Stimulated activated memory B cell treated with anti-CD40 and anti-IgM and Interleukin-4, amounts not matched to agents 10 μg/mL and 1 μg/mL and 100 μg/mL, for 72 hours (primary cell): ENCODE measurements at regions not wholly inside any gene's neighbourhood (a gene's known extent, or its start where the extent isn't known, plus 50 kb on each side); places are given as distances from the start of the nearest gene placed in this dataset.

Experiments
- ATAC-seq: fragments of 150-1000 bp; cut with Tn5 transposase; 2 replicates; pipeline ENCODE4 v1.10.0; 2021
- H3K27ac Mint-ChIP-seq: one replicate; pipeline ENCODE4 v1.8.0; 2022; ENCODE audit warnings: mild to moderate bottlenecking, mixed read lengths
- H3K27me3 Mint-ChIP-seq: one replicate; pipeline ENCODE4 v1.8.0; 2022; ENCODE audit warnings: mixed read lengths
- H3K36me3 Mint-ChIP-seq: one replicate; pipeline ENCODE4 v1.8.0; 2022; ENCODE audit warnings: mixed read lengths
- H3K4me1 Mint-ChIP-seq: one replicate; pipeline ENCODE4 v1.8.0; 2022; ENCODE audit warnings: mixed read lengths
- H3K4me3 Mint-ChIP-seq: one replicate; pipeline ENCODE4 v1.8.0; 2022; ENCODE audit warnings: mild to moderate bottlenecking, moderate library complexity, mixed read lengths
- H3K9me3 Mint-ChIP-seq: one replicate; pipeline ENCODE4 v1.8.0; 2022; ENCODE audit warnings: mixed read lengths

- H3K9me3 Mint-ChIP-seq, result no peaks in the 10 kb centered on the region
- no peaks in the 10 kb centered on the region for H3K27me3 Mint-ChIP-seq
- H3K4me3 Mint-ChIP-seq, result no peak overlapping the region
- no peaks in the 10 kb centered on the region for H3K36me3 Mint-ChIP-seq
- no peak for ATAC-seq
- H3K4me1 Mint-ChIP-seq, result no peaks in the 10 kb centered on the region
- no peak overlapping the region for H3K27ac Mint-ChIP-seq
These were observed 87.2 kb downstream of the FAT3 start for GRCh38 chr11:92311616-92312449.

- Mint-ChIP-seq H3K9me3 (no peaks in the 10 kb centered on the region), H3K27ac (no peak overlapping the region), H3K4me3 (no peak overlapping the region), H3K36me3 (no peaks in the 10 kb centered on the region), H3K27me3 (no peaks in the 10 kb centered on the region), H3K4me1 (no peaks in the 10 kb centered on the region)
- no peak for ATAC-seq
These were observed 89.2 kb downstream of the FAT3 start for GRCh38 chr11:92313784-92314183.

DNA sequence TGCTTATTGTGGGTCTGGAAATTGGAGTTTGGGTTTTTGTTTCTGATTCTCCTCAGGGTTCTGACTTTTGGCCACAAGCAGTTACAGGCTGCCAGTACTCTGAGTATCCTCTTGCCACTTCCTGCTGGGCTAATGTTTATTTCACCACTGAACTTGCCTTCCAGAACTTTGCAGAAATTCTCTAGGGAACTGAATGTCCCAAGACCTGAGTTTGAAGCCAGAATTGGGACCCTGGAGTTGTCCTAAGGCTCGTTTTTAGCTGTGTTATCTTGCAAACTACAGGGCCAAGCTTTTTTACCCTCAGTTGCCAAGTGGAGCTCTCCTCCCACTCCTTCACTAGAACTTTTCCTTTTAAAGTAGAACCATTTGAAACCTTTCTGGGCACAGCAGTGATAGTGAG, 89.9 kb downstream of the FAT3 start:
- no peak for ATAC-seq

DNA sequence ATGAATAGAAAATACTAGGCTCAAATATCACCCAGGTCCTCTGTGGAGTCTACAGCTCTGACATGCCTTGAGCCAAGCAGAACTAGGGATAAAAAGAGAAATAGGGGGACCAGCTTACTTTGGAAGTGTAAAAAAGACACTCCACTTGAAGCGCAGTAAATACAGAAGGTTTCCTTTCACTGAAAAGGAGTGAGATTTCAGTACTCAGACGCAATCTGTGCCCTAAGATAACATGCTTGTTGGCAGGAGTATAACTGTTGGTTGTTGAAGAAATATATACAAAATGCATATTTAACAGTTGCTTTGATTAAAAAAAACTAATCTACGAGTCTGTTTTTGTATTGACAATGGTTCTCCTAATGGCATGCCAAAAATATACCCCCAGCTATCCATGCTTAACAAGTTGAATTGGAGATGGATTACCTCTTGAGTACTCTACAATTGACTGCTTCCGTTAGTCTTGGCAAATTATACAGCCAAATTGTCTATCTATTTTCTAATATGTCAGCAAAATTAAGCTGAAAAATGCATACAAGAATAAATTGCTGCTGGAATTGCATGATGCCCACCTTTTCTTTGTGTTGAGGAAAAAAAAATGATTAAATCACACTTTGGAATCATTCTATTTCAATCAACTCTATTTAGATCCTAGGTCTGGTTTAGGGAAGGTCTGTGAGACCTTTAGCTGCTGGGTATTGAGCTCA, 91.6 kb downstream of the FAT3 start:
- H3K9me3 Mint-ChIP-seq, result no peaks in the 10 kb centered on the region
- H3K27ac Mint-ChIP-seq, result no peak overlapping the region
- H3K36me3 Mint-ChIP-seq, result no peaks in the 10 kb centered on the region
- no peaks in the 10 kb centered on the region for H3K4me1 Mint-ChIP-seq
- no peak overlapping the region for H3K4me3 Mint-ChIP-seq
- H3K27me3 Mint-ChIP-seq, result no peaks in the 10 kb centered on the region
- ATAC-seq, result no peak

More for the DNA sequence above, 89.9 kb downstream of the FAT3 start:
- Mint-ChIP-seq H3K27ac (no peak overlapping the region), H3K36me3 (no peaks in the 10 kb centered on the region), H3K27me3 (no peaks in the 10 kb centered on the region), H3K4me3 (no peak overlapping the region), H3K9me3 (no peaks in the 10 kb centered on the region), H3K4me1 (no peaks in the 10 kb centered on the region)

DNA sequence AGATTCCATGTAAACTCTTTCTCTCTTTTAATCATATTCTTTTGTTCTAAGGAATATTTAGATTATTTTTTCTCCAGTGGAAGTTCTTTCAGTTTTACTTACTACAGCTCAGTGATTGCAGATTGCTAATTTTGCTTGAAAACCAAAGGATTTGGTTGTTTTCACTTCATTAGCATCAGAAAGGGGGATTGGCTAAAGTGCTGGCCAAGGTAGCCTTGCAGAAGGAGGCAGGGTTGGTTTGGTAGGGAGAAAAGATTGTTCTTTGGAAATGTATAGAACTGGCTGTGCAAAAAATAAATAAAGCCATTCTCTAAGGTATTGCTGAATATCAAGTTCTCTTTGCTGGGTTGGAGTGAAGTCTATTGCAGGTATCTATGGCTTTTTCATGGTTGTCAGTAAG, 92.6 kb downstream of the FAT3 start:
- no peaks in the 10 kb centered on the region for H3K4me1 Mint-ChIP-seq
- H3K36me3 Mint-ChIP-seq, result no peaks in the 10 kb centered on the region
- no peaks in the 10 kb centered on the region for H3K9me3 Mint-ChIP-seq
- H3K4me3 Mint-ChIP-seq, result no peak overlapping the region
- no peaks in the 10 kb centered on the region for H3K27me3 Mint-ChIP-seq
- no peak for ATAC-seq
- H3K27ac Mint-ChIP-seq, result no peak overlapping the region

- Mint-ChIP-seq H3K36me3 (no peaks in the 10 kb centered on the region), H3K27ac (no peak overlapping the region), H3K4me3 (no peak overlapping the region), H3K9me3 (no peaks in the 10 kb centered on the region), H3K4me1 (no peaks in the 10 kb centered on the region), H3K27me3 (no peaks in the 10 kb centered on the region)
- ATAC-seq, result no peak
These were observed 93.1 kb downstream of the FAT3 start for GRCh38 chr11:92317721-92318120.

GRCh38 chr11:92322225-92322624, 97.6 kb downstream of the FAT3 start:
- no peaks in the 10 kb centered on the region for H3K27me3 Mint-ChIP-seq
- no peak overlapping the region for H3K4me3 Mint-ChIP-seq
- no peaks in the 10 kb centered on the region for H3K36me3 Mint-ChIP-seq
- H3K9me3 Mint-ChIP-seq, result no peaks in the 10 kb centered on the region
- no peak overlapping the region for H3K27ac Mint-ChIP-seq
- H3K4me1 Mint-ChIP-seq, result no peaks in the 10 kb centered on the region
- ATAC-seq, result no peak

DNA sequence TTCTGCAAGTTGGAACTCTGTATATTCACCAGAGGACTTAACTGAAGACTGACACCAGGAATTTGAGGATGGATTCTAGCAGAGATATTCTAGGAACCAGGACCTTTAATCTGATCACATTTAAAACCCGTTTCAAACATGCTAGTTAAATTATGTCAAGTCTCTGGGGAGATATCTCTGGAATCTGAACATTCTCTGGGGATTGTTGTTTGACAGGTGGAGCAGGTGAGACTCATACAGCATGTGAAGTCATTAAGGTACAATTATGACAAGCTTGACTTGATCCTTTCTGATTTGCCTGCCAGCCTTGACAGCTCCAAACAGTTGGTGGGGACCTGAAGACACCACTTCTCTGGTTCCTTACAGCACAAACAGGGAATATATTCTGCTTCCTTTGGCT, 100.3 kb downstream of the FAT3 start:
- ATAC-seq, result no peak
- no peak overlapping the region for H3K4me3 Mint-ChIP-seq
- no peaks in the 10 kb centered on the region for H3K36me3 Mint-ChIP-seq
- H3K9me3 Mint-ChIP-seq, result no peaks in the 10 kb centered on the region
- H3K27ac Mint-ChIP-seq, result no peak overlapping the region
- H3K4me1 Mint-ChIP-seq, result no peaks in the 10 kb centered on the region
- H3K27me3 Mint-ChIP-seq, result no peaks in the 10 kb centered on the region

DNA sequence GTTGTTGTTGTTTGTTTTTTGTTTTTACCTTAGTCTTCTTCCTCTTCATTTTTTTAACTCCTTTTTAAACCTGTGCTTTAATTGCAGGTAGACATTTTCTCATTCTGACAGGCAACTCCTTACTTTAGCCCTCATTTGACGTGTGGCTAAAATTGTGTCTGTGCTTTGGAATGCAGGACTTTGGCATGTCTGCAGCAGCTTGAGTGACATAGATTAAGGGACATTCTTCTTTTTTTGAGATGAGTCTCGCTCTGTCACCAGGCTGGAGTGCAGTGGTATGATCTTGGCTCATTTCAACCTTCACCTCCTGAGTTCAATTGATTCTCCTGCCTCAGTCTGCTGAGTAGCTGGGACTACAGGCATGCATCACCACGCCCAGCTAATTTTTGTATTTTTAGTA, 100.8 kb downstream of the FAT3 start:
- no peak for ATAC-seq
- Mint-ChIP-seq H3K4me3 (no peak overlapping the region), H3K4me1 (no peaks in the 10 kb centered on the region), H3K27ac (no peak overlapping the region), H3K27me3 (no peaks in the 10 kb centered on the region), H3K9me3 (no peaks in the 10 kb centered on the region), H3K36me3 (no peaks in the 10 kb centered on the region)

DNA sequence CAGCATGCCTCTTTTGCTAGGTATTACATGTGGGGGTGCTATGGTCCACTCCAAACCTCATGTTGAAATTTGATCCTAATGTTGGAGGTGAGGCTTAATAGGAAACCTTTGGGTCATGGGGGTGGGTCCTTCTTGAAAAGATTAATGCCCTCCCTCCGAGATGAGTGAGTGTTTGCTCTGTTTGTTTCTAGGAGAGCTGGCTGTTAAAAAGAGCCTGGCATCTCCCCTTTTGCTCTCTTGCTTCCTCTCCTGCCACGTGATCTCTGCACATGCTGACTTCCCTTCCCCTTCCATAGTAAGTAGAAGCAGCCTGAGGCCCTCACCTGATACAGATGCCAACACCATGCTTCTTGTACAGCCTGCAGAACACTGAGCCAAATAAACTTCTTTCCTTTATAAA, 104.5 kb downstream of the FAT3 start:
- Mint-ChIP-seq H3K9me3 (no peaks in the 10 kb centered on the region), H3K4me3 (no peak overlapping the region), H3K4me1 (no peaks in the 10 kb centered on the region), H3K27ac (no peak overlapping the region), H3K27me3 (no peaks in the 10 kb centered on the region), H3K36me3 (no peaks in the 10 kb centered on the region)
- no peak for ATAC-seq

- H3K27me3 Mint-ChIP-seq, result no peaks in the 10 kb centered on the region
- no peak overlapping the region for H3K4me3 Mint-ChIP-seq
- H3K4me1 Mint-ChIP-seq, result no peaks in the 10 kb centered on the region
- no peak for ATAC-seq
- H3K36me3 Mint-ChIP-seq, result no peaks in the 10 kb centered on the region
- no peaks in the 10 kb centered on the region for H3K9me3 Mint-ChIP-seq
- no peak overlapping the region for H3K27ac Mint-ChIP-seq
These were observed 105.0 kb downstream of the FAT3 start for GRCh38 chr11:92329646-92330045.

GRCh38 chr11:92330114-92330513, 105.5 kb downstream of the FAT3 start:
- no peak for ATAC-seq
- no peak overlapping the region for H3K27ac Mint-ChIP-seq
- no peaks in the 10 kb centered on the region for H3K27me3 Mint-ChIP-seq

DNA sequence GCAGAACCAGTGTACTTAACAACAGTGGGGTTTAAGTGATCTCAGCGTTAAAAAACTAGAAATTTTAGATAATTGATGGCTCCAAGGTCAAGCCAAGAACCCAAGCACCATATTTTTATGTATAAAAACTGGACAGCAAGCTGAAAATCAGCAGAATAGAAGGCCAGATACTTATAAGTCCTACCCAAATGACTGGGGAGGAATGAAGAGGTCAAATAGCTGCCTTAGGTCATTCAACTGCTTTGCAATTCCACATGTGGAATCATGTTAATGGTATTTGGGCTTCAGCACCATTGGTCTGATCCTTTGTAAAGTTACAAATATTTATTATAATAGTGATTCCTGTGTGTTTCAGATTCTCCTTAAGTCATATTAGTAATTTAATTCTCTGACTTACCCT, 108.4 kb downstream of the FAT3 start:
- H3K27ac Mint-ChIP-seq, result no peak overlapping the region

More at GRCh38 chr11:92330114-92330513, 105.5 kb downstream of the FAT3 start:
- no peaks in the 10 kb centered on the region for H3K4me1 Mint-ChIP-seq
- no peak overlapping the region for H3K4me3 Mint-ChIP-seq
- H3K9me3 Mint-ChIP-seq, result no peaks in the 10 kb centered on the region
- H3K36me3 Mint-ChIP-seq, result no peaks in the 10 kb centered on the region

DNA sequence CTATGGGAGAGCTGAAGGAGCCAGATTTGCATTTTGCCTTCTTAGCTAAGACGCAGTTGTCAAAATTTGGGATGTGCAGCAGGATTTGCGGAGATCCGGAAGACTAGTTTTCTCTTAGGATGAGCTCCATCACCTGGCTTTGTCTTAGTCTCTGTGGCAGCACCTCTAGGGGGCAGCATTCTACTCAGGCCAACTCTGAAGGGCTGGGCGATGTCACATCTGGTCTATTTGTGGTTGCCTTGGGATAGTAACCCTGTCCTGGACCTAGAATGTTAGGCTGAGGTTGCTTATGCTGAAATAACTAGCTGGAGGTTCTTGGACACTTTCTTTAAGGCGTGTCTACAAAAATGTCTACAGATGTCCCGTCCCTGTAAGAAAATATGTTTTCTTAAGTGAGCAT, 116.2 kb downstream of the FAT3 start:
- no peaks in the 10 kb centered on the region for H3K4me1 Mint-ChIP-seq
- H3K4me3 Mint-ChIP-seq, result no peak overlapping the region
- peaks cover 8% of the 10 kb centered on the region for H3K9me3 Mint-ChIP-seq
- ATAC-seq, result no peak
- no peak overlapping the region for H3K27ac Mint-ChIP-seq
- no peaks in the 10 kb centered on the region for H3K27me3 Mint-ChIP-seq
- no peaks in the 10 kb centered on the region for H3K36me3 Mint-ChIP-seq

More for the DNA sequence above, 108.4 kb downstream of the FAT3 start:
- Mint-ChIP-seq H3K9me3 (no peaks in the 10 kb centered on the region), H3K27me3 (no peaks in the 10 kb centered on the region), H3K4me1 (no peaks in the 10 kb centered on the region), H3K4me3 (no peak overlapping the region), H3K36me3 (no peaks in the 10 kb centered on the region)
- no peak for ATAC-seq

GRCh38 chr11:92342034-92342720, 117.6 kb downstream of the FAT3 start:
- no peaks in the 10 kb centered on the region for H3K27me3 Mint-ChIP-seq
- no peak for ATAC-seq
- no peak overlapping the region for H3K27ac Mint-ChIP-seq
- H3K4me1 Mint-ChIP-seq, result no peaks in the 10 kb centered on the region
- H3K36me3 Mint-ChIP-seq, result no peaks in the 10 kb centered on the region
- peaks cover 8% of the 10 kb centered on the region for H3K9me3 Mint-ChIP-seq
- no peak overlapping the region for H3K4me3 Mint-ChIP-seq
